HG03565 (cell line): ENCODE measurements at regions not wholly inside any gene's neighbourhood (a gene's known extent, or its start where the extent isn't known, plus 50 kb on each side); places are given as distances from the start of the nearest gene placed in this dataset.
"Not testable (repeated sequence)": the region's sequence is repeated elsewhere in the genome, so short reads cannot be mapped to it uniquely, and the experiment has no call there.

Experiments used
- ATAC-seq: cut with Tn5 transposase; IDR thresholded peaks from one replicate; pipeline ENCODE4 v1.9.1; 2021; ENCODE audit warnings: mild to moderate bottlenecking, moderate library complexity; ENCODE audit not compliant: unreplicated experiment

DNA sequence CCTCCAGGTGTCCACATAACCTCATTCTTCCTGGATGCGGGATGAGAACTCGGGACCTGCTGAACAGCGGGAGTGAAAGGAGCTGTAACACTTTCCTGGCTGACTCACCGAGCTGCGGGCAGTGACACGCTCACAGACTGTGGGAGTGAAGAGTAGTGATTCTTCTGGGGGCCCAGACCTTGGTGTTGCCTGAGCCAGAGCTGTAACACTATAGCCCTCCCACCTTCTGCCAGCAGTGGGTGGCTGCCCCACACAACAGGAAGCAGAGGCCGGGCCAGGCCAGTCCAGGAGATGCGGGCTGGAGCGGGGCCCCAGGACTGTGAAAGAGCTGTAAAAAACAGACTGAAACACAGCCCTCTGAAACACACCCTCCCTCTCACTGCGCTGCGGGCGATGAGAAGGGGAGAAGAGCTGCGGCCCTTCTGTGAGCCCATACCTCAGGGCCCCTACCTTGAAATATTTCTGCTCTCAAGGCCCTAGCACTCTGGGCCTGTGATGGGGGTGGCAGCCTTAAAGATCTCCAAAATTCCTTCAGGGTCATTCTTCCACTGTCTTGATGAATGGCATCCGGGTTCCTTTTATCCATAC lies 464.0 kb upstream of the CCDC54 start:
- no peak for ATAC-seq

DNA sequence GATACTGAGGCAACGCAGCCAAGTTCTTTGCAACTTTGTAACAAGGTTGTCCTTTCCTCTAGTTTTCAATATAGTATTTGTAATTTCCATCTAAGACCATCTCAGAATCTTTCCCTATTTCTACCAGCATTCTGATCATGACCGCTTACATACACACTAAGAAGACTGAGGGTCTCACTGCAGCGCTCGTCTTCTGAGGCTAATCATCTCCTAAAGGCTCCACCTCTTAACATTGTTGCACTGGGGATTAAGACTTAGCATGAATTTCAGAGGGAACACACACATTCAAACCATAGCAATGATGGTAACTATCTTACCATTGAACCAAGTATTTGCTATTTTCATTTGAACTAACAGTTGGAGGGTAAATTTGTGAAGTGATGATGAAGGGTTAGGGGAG lies 463.3 kb upstream of the CCDC54 start:
- no peak for ATAC-seq

DNA sequence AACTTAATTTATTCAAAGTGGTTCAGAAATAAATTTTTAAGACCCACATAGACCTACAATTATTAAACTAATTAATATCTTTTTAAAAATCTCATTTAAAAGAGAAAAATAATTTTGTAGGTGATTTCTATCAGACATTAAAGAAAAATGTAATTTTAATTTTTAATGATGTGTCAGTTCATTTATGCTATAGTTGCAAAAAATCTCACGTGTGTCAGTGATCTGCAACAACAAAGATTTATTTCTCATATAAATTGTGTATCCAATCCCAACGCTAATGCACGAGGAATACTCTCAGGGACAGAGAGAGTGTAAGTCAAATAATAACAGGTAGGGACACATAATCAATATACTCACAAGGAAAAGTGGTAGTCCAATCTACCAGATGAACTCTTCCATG lies 456.6 kb upstream of the CCDC54 start:
- ATAC-seq: no peak

DNA sequence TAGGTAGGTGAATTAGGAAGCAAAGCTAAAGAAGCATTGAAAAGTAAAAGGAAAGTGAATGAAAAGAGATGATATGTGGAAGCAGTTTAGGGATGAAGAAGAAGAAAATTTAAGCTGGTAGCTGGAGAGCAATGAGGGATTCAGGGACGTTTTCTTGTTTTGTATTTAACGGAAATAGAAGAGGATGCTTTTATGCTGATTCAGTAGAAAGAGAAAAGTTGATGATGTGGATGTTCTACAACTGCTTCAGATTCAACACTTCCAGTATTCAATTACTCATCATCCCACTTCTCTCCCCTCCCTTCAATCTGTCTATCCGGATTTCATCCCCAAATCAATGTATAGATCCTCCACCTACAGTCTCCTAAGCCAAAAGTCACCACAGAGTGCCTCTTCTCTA lies 448.2 kb upstream of the CCDC54 start:
- no peak for ATAC-seq

DNA sequence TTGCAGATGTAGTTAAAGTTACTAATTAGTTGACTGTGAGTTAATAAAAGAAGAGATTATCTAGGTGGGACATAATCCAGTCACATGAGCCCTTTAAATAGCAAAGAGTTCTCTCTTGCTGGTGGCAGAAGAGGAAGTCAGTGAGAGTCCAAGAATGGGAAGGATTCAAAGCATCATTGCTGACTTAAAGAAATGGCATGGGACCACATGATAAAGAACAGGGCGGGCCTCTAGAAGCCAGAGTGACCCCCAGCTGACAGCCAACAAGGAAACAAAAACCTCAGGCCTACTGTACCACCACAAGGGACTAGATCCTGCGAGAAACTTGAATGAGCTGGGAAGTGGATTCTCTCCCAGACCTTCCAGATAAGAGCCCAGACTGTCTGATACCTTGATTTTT lies 447.2 kb upstream of the CCDC54 start:
- ATAC-seq: no peak

DNA sequence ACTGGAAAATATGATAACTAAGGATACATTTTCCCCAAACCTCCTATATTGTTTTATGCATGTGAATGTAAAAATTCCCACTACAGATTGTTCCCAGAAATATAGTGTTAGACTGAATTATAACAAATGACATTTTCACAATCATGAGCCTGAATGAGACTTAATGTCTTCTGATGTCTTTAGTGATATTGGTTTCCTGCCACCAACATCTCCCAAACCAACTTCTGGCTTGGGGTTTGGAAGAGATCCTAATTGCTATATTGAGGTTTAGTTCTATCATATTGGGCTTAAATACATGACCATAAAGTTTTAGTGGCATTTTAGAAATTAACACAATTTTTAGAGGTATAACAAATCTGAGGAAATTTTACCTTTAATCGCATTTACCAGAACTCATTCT lies 445.3 kb upstream of the CCDC54 start:
- no peak for ATAC-seq

DNA sequence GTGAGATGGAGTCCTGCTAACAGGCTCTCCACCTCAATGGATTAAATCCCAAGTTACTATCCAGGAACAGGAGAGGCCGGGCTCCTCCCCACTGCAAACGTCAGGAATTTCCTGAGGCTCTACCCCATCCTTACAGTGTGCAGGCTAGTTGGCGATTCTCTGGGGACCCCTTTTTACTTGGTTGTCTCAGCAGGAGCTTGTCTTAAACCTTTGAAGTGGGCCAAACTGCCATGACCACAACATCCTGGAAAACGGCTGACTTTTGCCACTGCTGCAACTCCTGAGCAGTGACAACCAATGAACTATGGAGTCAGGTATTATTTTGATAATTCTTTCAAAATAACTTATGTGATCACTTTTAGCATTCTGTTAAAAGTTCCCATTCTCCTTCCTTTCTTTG lies 440.9 kb upstream of the CCDC54 start:
- no peak for ATAC-seq

DNA sequence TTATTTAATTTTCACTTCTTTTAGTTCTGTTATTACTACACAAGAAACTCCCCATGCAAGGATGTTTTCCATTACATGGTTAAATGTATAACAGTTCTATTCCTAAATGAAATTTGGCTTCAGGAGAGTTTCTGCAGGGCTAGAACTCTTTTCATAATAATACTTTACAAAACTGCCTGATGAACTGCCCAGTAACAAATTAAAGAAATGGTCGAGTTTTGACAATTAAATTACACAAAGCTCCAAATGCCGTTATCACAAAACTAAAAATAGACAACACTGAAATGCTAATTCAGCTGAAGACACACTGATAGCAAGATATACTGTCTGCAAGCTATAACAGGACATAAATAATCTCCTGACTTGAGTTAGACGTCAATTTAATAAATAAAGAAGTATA lies 435.2 kb upstream of the CCDC54 start:
- ATAC-seq: no peak

DNA sequence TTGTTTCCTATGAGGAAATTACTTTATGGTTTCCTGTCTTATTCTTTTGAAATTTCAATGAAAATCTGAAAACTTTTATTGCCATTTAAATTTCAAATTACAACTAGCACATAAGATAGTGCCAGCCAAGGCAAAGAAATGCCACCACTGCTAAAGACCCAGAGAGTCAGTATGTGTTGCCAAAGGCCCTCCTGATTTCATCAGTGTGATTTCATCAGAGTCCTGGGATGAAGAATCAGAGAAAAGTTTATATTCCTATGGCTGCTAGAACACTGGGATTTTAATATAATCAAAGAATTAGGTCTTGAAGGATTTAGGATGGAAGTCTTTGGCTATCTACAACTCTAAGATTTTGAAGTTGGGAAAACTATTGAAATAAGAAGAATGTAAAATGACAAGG lies 434.2 kb upstream of the CCDC54 start:
- no peak for ATAC-seq

DNA sequence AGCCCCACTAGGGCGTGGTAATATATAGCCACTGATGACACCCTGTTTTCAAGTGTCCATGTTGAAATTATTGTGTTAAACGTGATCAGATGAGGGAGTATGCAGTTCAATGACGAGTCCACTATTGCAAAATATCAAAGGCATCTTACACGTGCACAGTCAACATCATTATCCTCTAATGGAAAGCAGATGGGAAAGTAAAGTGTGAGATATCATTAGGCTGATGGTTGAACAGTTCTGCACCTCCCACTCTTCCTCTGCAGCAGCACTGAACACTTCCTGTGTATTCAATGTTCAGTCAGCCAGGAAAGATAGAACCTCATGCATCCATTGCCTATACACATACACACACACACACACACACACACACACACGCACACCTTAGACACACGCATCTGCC lies 431.8 kb upstream of the CCDC54 start:
- ATAC-seq: no peak

DNA sequence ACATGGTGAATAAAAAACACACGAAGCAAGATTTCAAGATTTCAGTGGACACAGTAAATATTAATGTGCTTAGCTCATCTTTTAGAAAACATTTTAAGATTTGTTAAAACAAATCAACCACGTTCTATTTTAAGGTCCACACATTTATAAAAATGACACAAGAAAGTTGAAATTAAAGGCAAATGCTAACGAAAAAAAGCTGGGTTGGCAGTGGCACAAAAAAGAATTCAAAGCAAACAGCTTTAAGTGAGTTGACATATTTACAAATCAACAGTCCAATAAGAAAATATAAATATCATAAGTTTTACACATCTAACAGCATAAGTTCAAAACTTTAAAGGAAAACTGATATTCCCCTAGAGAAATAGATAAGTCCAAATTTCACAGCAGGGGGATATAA lies 430.4 kb upstream of the CCDC54 start:
- no peak for ATAC-seq

DNA sequence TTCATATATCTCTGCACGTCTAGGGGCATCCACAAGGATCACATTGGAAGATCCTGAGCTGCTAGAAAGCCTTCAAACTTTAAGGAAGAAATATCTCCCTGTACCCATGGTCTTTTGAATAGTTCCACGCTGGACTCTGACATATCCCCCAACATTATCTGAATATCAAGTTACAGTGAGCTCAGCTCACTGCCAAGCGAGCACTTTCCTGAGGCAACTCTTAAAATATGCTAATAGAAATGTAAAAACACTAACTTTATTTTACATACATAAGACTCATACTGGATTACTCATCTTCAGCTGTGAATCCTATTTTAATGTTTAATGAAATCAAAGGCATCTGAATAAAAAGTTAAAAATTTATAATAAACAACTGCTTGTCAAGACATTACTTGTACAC lies 420.2 kb upstream of the CCDC54 start:
- no peak for ATAC-seq

DNA sequence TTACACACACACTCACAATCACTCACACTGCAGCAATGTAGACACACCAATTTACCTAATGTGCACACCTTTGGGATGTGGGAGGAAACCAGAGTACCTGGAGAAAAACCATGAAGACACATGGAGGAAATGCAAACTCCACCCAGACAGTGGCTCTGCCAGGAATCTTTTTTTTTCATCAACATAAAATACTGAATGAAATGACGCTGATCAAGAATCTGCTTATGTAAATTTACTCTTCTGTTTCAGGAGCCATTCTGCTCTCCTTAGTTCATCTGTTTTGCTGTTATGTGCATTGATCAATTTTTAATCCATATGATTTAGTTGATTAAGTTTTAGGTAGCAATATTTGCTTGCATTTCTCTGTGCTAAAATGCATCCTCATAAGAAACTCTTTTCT lies 414.2 kb upstream of the CCDC54 start:
- no peak for ATAC-seq

DNA sequence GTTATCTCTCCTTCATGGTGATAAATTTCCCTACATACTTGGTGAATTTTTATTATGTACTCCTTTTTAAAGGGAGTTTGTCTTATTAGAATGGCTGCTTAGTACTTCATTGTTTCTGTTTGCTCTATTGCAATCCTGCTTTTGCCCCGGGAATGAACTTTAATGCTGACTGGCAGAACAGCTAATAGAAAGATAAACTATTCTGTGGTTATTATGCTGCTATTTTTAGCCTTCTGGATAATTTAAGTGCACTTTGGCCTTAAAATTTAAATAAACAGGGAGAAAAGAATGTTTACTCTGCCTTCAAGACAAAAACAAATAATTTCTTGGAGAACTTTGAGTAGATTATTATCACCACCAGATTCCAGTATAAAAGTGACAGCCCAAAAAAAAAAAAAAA lies 413.8 kb upstream of the CCDC54 start:
- no peak for ATAC-seq

DNA sequence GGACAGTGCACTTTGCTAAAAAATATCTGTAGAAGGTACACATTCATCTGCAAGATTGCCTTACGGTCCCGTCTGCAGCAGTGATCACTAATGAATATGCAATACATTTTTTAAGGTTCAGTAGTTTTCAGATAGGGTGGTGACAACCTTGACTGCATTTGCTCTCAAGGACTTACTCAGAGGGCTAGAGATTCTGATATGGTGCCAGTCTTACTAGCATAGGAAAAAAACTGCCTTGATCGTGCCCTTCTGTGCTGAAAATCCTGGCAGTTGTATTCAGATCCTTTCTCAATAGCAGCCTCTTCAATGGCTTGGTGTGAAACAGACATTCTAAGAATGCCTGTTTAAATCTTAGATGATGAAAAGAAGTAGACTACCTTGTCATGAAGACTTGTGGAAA lies 411.9 kb upstream of the CCDC54 start:
- ATAC-seq: no peak

DNA sequence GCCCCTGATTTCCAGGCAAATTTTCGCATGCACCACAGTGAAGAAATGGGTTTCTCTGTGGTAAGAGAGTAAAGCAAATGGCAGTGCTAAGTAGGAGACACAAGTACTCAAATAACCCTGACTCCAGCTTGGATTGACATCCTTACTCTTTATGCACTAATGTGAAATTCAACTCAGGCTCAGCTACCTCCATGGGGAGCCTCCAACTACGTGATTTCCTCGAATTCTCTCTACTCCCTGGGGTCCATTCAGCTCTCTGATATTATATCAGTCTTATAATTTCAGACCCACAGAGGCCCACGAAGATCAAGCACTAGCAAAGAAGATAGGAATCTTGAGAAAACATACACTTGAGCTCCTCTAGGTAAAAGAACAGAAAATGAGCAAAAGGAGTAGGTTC lies 407.6 kb upstream of the CCDC54 start:
- ATAC-seq: no peak

DNA sequence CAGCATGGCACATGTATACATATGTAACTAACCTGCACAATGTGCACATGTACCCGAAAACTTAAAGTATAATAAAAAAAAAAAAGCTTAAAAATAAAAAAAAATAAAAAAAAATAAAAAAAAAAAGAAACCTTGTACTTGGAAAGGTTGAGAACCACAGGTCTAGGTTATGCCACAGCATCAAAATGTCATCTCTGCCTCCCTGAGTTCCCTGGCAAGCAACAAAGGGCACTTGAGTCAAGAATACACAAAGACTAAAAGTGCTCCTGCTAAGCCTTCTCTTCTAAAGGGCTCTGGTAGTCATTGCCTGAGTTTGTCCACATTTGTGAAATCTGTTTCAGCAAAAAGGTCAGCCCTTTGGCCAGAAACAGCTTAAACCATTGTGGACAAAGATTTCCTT lies 395.8 kb upstream of the CCDC54 start:
- ATAC-seq: no peak

DNA sequence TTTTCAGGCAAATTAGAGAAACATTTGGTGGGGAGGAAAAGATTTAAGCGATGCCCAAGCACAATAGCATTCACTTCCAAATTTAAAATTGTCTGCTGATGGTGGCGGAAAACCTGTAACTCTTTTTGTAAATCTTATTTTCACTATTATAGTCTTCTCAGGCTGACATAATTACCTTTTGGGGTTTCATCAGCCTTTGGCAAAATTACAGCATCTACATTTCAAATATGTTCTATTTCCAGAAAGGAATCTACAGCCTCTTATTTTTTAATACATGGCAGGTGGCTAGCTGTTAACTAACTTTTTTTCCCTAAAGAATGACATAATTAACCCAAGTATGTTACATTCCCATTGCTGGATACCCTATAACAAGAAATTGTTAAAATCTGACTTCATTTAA lies 391.5 kb upstream of the CCDC54 start:
- ATAC-seq: no peak

DNA sequence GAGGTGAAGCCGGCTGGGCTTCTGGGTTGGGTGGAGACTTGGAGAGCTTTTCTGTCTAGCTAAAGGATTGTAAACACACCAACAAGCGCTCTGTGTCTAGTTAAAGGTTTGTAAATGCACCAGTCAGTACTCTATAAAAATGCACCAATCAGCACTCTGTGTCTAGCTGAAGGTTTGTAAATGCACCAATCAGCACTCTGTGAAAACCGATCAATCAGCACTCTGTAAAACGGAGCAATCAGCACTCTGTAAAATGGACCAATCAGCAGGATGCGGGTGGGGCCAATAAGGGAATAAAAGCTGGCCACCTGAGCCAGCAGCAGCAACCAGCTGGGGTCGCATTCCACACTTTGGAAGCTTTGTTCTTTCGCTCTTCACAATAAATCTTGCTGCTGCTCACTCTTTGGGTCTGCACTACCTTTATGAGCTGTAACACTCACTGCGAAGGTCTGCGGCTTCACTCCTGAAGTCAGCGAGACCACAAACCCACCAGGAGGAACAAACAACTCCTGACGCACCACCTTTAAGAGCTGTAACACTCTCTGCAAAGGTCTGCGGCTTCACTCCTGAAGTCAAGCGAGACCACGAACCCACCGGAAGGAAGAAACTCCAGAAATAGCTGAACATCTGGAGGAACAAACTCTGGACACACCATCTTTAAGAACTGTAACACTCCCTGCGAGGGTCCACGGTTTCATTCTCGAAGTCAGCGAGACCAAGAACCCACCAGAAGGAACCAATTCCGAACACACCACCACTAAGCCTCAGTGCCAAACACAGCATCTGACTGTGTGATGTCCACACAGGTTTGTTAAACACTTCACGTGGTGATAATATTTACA lies 378.2 kb upstream of the CCDC54 start:
- ATAC-seq: peak; percentile 71

DNA sequence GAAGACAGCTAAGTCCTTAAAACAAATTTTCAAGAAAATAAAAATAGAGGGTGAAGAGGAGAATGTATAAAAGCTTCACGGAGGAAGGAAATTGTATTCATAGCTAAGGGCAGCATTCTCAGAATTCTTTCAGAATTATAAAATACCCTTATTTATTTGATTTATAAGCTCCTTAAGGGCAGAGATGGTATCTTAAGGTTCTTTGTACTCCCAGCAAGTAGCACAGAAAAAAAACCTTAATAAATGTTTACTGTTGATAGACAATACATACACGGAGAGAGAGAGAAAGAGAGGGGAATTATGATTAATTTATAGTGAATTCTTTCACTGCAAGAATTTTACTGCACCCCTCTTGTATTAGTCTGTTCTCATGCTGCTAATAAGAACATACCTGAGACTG lies 375.6 kb upstream of the CCDC54 start:
- no peak for ATAC-seq

DNA sequence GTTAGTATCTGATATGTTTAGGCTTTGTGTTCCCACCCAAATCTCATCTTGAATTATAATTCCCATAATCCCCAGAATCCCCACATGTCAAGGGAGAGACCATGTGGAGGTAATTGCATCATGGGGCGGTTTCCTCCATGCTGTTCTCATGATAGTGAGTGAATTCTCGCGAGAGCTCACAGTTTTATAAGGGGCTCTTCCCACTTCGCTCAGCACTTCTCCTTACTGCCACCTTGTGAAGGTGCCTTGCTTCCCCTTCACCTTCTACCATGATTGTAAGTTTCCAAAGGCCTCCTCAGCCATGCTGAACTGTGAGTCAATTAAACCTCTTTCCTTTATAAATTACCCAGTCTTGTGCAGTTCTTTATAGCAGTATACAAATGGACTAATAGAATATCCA lies 371.9 kb upstream of the CCDC54 start:
- ATAC-seq: not testable (repeated sequence)

DNA sequence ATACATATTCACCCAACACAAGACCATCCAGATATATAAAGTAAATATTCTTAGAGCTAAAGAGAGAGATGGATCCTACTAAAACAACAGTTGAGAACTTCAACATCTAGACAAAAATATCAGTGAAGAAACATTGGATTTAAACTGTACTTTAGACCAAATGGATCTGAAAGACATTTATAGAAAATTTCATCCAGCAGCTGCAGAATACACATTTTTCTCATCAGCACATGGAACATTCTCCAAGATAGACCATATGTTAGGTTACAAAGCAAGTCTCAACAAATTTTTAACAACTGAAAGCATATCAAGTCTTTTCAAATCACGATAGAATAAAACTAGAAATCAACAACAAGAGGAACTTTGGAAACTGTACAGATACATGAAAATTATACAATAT lies 369.0 kb upstream of the CCDC54 start:
- ATAC-seq: no peak

DNA sequence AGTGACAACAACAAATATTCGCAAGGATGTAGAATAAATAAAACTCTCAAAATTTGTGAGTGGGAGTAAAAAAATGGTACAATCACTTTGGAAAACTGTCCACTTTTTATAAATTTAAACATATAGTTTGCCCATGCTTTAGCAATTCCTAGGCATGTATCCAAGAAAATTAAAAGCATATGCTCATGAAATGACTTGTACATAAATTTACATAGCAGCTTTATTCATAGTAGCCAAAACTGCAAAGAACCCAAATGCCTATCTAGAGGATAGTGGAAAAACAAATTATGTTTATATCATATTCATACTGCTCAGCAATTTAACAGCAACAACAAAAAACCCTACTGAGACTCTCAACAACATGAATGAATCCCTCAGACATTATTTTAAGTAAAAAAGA lies 363.6 kb upstream of the CCDC54 start:
- ATAC-seq: no peak
